Posterior vena cava (tissue), 2 donors: ENCODE measurements at regions not wholly inside any gene's neighbourhood (a gene's known extent, or its start where the extent isn't known, plus 50 kb on each side); places are given as distances from the start of the nearest gene placed in this dataset.
"Not testable (repeated sequence)": the region's sequence is repeated elsewhere in the genome, so short reads cannot be mapped to it uniquely, and the experiment has no call there.

Source experiments
- DNase-seq: peaks from one replicate; pipeline ENCODE4 v3.0.0-alpha.2; 2020; ENCODE audit warnings: low spot score
- intact Hi-C, 2 donors: fragments of 100-400 bp; cut with DNase I; formaldehyde crosslinking; loops; one replicate each; pipeline versions ENCODE4 v1.14.1 to v1.14.2; 2022 to 2023
- donor health status: DM: yes; HTN: yes; CAD: no.
- donor health status: DM: yes; HTN: yes; CAD: no.

GRCh38 chr17:30696234-30696633 is 128.3 kb downstream of the CRLF3 start:
- intact Hi-C loops: loop anchor here in 1 of 2 donors (5.0 kb wide), 1 partner anchor 409 kb away; no protein-coding TSS in a partner anchor
- no peak for DNase-seq

DNA sequence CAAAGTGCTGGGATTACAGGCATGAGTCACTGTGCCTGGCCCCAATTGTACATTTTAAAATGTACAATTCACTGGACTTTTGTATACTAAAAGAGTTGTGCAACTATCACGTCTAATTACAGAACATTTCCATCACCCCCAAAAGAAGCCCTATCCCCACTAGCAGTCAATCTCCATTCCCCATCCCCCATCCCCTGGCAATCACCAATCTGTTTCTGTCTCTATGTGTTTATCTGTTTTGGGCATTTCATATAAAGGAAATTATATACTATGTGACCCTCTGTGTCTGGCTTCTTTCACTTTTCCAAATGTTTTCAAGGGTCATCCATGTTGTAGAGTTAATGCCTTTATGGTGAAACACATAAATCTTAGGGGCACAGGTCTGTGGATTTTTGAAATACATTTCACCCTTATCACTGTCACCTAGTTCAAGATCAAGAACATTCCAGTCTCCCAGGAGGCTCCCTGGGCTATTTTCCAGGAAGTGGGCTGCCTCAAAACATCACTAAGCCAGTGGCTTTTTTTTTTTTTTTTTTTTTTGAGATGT is 129.2 kb downstream of the CRLF3 start:
- not testable (repeated sequence) for DNase-seq
- intact Hi-C loops: loop anchor here in 1 of 2 donors (5.0 kb wide), 1 partner anchor 408 kb away; no protein-coding TSS in a partner anchor

DNA sequence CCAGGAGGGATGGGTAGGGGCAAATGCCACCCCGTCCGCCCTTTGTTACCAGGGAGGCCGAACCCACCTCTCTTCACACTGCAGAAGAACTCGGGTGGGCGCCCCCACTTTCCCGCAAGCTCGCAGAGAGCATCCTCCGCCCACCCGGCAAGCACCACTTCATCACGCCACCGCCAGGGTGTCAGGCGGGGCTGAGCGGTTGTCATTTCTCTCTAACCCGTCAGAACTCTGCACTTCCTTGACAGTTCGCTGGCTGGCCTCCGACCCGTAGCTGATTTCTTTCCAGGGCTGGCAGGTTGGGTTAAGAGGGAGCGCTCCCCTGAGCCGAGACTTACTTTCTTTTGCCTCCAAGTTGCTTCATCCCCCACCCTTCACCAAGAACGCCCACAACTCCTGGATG is 130.7 kb downstream of the CRLF3 start:
- DNase-seq, intact Hi-C loops: not testable (repeated sequence)

DNA sequence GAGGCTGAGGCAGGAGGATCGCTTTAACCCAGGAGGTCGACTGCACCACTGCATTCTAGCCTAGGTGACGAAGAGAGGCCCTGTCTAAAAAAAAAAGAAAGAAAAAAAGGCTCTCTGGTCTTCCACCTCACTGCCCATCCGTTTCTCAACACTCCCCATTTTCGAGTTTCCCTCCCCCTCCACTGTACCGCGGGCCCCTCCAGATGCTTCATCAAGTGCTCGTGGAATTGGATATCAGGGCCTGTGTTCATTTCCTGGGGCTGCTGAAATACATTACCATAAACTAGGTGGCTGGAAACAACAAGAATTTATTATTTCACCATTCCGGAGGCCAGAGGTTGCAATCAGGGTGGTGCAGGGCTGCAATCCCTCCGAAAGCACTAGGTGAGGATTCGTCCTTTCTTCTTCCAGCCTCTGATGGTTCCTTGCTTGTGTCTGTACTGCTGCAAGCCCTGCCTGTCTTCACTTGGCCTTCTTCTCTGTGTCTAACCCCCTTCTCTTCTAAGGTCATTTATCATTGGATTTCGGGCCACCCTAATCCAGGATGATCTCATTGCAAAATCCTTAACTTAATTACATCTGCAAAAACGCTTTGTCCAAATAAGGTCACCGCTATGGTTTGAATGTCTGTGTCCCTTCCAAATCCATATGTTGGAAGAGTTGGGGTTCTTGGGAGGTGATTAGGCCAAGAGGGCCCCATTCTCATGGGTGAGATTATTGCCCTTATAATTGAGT is 135.1 kb downstream of the CRLF3 start:
- intact Hi-C loops: not testable (repeated sequence)

GRCh38 chr17:30686538-30687479 is 137.7 kb downstream of the CRLF3 start:
- intact Hi-C loops: not testable (repeated sequence)

More for the DNA sequence above, 135.1 kb downstream of the CRLF3 start:
- not testable (repeated sequence) for DNase-seq

DNA sequence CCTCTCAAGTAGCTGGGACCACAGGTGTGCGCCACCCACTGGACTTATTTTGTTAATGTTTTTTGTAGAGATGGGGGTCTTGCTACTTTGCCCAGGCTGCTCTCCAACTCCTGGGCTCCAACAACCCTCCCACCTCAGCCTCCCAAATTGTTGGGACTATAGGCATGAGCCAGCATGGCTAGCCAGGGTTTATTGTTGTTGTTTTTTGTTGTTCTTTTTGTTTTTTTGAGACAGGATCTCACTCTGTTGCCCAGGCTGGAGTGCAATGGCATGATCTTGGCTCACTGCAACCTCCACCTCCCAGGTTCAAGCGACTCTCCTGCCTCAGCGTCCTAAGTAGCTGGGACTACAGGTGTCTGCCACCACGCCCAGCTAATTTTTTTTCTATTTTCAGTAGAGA is 142.2 kb downstream of the CRLF3 start:
- intact Hi-C loops, DNase-seq: not testable (repeated sequence)

More at GRCh38 chr17:30686538-30687479, 137.7 kb downstream of the CRLF3 start:
- DNase-seq: not testable (repeated sequence)

- intact Hi-C loops, DNase-seq: not testable (repeated sequence)
Measured at GRCh38 chr17:30680681-30681080, 143.8 kb downstream of the CRLF3 start.

DNA sequence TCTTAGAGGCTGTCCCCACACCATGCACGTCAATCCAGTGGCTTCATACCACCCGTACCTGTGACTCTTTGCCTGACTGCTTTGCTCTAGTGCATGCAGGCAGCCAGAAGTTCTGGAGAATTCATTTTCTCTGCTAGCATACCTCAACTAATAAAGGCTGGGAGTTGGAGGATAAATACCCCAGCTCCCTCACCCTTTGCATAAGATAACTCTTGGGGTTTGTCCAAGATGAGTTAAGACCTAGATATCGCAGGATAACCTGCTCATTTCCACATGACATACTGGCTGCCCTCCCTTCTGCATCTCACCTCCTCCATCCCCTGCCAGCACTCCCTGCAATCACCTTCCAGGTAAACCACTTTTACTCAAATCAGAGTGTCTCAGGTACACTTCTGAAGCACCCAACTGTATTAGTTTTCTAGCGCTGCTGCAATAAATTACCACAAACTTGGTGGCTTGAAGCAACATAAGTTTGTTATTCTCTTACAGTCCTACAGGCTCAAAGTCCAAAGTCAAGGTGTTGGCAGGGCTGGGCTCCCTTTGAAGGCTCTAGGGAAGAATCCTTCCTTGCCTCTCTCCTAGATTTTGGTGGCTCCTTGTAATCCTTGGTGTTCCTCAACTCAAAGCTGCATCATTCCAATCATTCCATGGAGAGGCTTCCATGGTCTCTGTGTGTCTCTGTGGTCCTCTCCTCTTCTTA is 146.8 kb downstream of the CRLF3 start:
- intact Hi-C loops: no loop called here

GRCh38 chr17:30675777-30676492 is 148.6 kb downstream of the CRLF3 start:
- intact Hi-C loops, DNase-seq: not testable (repeated sequence)

More for the DNA sequence above, 146.8 kb downstream of the CRLF3 start:
- no peak for DNase-seq

DNA sequence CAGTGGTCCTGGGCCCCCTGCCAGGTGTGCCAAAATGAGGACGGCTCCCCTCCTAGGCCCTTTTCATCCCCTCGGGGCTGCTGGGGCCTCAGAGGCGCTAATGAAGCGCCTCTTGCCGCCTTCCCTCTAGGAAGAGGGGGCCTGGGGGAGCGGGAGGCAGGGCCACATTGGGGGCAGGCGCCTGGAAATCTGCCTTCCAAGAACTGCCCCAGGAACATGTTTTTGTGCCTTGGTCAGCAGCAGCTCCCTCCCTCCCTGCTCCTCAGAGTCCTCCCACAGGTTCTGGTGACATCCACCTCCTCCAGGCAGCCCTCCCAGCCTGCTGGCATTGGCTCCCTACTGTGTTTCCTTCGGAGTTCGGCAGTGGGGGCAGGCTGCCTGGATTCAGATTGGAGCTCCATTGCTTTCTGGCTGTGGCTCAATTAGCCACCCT is 155.3 kb downstream of the CRLF3 start:
- DNase-seq, intact Hi-C loops: not testable (repeated sequence)

GRCh38 chr17:30668360-30669181 is 155.9 kb downstream of the CRLF3 start:
- intact Hi-C loops, DNase-seq: not testable (repeated sequence)

DNA sequence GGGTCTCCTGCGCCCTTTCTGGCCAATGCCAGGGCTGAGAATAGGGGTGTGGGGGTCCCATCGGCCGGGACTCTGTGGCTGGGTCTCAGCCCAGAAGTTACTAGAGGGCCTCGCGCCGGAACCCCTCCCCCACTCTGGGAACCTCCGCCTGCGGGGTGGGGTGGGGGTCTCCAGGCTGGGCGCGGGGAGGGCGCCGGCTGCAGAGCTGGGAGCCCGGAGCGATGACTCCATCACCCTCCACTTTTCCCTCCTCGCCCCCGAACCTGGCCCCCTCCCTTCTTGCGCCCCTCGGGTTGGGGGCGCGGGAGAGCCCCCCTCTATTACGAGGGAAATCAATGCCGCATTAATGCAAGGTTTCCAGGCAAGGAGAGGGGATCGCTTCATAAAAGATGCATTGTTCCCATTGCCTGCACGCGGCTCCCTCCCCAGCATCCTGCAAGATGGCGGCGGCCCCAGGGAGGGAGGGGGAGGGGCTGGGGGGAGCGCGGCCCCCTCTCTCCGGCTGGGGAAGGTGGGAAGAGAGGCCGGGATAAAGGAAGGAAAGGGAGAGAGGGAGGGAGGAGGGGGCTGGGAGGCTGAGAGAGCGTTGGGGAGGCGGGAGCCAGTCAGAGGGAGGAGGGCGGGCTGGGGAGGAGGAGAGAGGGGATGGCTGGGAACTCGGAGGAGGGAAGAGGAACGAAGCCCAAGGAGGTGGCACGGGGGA is 156.7 kb downstream of the CRLF3 start:
- intact Hi-C loops: not testable (repeated sequence)
- DNase-seq: peak; percentile 86

GRCh38 chr17:30666838-30667656 is 157.4 kb downstream of the CRLF3 start:
- intact Hi-C loops, DNase-seq: not testable (repeated sequence)

GRCh38 chr17:30663727-30664455 is 160.6 kb downstream of the CRLF3 start:
- intact Hi-C loops, DNase-seq: not testable (repeated sequence)

GRCh38 chr17:30657148-30657547 is 167.3 kb downstream of the CRLF3 start:
- intact Hi-C loops, DNase-seq: not testable (repeated sequence)
